ENCODE measurements at regions not wholly inside any gene's neighbourhood (a gene's known extent, or its start where the extent isn't known, plus 50 kb on each side); places are given as distances from the start of the nearest gene placed in this dataset.

- Histone ChIP-seq H3K27ac (ENCODE audit: low read depth, low read length) (no peak overlapping the region), H3K4me3 (ENCODE audit: low read depth, low read length) (no peak overlapping the region), H3K9me3 (ENCODE audit: control insufficient read depth, insufficient read depth, low read length) (peaks cover 91% of the 10 kb centered on the region), H3K27me3 (ENCODE audit: control insufficient read depth, insufficient read depth, low read length) (no peaks in the 10 kb centered on the region)
- CTCF ChIA-PET, result no interaction called here
- TF ChIP-seq CTCF (IDR thresholded peaks at IDR 0.05; ENCODE audit: low read depth, low read length), result no peak
- POLR2A ChIA-PET, result no interaction called here
- no peak for DNase-seq (ENCODE audit: low read depth, low spot score)
Measured at GRCh38 chr6:169862892-169863525, 111.6 kb downstream of the ERMARD start.

GRCh38 chr6:169862043-169862891 is 110.8 kb downstream of the ERMARD start:
- no peak for TF ChIP-seq CTCF (IDR thresholded peaks at IDR 0.05; ENCODE audit: low read depth, low read length)
- ChIA-PET POLR2A (no interaction called here), CTCF (no interaction called here)
- Histone ChIP-seq H3K9me3 (ENCODE audit: control insufficient read depth, insufficient read depth, low read length) (peaks cover 91% of the 10 kb centered on the region), H3K27ac (ENCODE audit: low read depth, low read length) (no peak overlapping the region), H3K27me3 (ENCODE audit: control insufficient read depth, insufficient read depth, low read length) (no peaks in the 10 kb centered on the region), H3K4me3 (ENCODE audit: low read depth, low read length) (no peak overlapping the region)
- no peak for DNase-seq (ENCODE audit: low read depth, low spot score)

GRCh38 chr6:169861431-169862042 is 110.1 kb downstream of the ERMARD start:
- DNase-seq (ENCODE audit: low read depth, low spot score), result no peak
- Histone ChIP-seq H3K4me3 (ENCODE audit: low read depth, low read length) (no peak overlapping the region), H3K9me3 (ENCODE audit: control insufficient read depth, insufficient read depth, low read length) (peaks cover 91% of the 10 kb centered on the region), H3K27me3 (ENCODE audit: control insufficient read depth, insufficient read depth, low read length) (no peaks in the 10 kb centered on the region), H3K27ac (ENCODE audit: low read depth, low read length) (no peak overlapping the region)
- ChIA-PET POLR2A (no interaction called here), CTCF (no interaction called here)
- no peak for TF ChIP-seq CTCF (IDR thresholded peaks at IDR 0.05; ENCODE audit: low read depth, low read length)

GRCh38 chr6:169859978-169860703 is 108.7 kb downstream of the ERMARD start:
- no peak for TF ChIP-seq CTCF (IDR thresholded peaks at IDR 0.05; ENCODE audit: low read depth, low read length)

More at GRCh38 chr6:169859978-169860703, 108.7 kb downstream of the ERMARD start:
- ChIA-PET POLR2A (no interaction called here), CTCF (no interaction called here)
- no peaks in the 10 kb centered on the region for H3K27me3 ChIP-seq (ENCODE audit: control insufficient read depth, insufficient read depth, low read length)
- no peak overlapping the region for H3K27ac ChIP-seq (ENCODE audit: low read depth, low read length)
- no peak overlapping the region for H3K4me3 ChIP-seq (ENCODE audit: low read depth, low read length)
- H3K9me3 ChIP-seq (ENCODE audit: control insufficient read depth, insufficient read depth, low read length), result peaks cover 80% of the 10 kb centered on the region
- DNase-seq (ENCODE audit: low read depth, low spot score), result no peak
